ENCODE measurements at regions not wholly inside any gene's neighbourhood (a gene's known extent, or its start where the extent isn't known, plus 50 kb on each side); places are given as distances from the start of the nearest gene placed in this dataset.

DNA sequence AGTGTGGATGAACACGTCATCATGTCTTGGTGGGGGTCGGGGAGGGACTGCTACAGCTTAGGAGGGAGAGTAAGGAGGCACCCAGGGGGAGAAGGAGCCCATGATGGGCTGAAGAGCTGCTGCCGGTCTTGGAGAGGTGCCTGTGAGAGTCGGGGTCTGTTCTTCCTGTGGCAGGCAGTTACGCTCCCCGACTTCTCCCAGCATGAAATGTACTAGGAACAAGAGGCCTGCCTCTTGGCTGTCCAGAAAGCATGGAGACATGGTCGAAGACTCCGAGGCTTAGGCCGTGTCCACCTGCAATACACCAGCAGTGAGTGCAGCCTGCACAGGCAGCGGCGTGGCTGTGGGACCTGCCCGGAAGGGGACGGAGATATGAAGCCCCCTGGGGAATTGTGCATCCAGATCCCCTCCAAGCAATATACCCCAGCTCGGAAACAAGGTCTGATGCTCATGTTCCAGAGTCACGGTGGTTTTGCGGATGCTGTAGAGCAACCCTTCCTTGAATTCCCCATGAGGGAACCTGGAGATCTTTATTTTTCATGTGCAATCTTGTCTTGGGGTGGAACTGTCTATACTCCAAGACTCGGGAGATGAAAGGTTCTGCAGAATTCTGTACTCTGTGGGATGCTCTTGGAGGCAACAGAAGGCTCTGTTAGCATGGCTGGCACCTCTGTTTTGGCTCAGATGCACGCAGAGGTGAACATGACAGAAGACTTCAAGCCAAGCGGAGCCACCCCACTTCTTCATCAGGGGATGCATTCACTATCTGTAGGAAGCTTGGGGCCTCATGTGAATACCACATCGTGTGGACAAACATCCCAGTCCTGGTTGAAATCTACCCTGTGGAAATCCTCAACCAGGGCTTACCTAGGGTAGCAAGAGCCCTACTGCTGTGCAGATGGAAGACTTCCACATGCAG lies 374.9 kb upstream of the IRX4 start:
- TF ChIP-seq, protein P1, sequence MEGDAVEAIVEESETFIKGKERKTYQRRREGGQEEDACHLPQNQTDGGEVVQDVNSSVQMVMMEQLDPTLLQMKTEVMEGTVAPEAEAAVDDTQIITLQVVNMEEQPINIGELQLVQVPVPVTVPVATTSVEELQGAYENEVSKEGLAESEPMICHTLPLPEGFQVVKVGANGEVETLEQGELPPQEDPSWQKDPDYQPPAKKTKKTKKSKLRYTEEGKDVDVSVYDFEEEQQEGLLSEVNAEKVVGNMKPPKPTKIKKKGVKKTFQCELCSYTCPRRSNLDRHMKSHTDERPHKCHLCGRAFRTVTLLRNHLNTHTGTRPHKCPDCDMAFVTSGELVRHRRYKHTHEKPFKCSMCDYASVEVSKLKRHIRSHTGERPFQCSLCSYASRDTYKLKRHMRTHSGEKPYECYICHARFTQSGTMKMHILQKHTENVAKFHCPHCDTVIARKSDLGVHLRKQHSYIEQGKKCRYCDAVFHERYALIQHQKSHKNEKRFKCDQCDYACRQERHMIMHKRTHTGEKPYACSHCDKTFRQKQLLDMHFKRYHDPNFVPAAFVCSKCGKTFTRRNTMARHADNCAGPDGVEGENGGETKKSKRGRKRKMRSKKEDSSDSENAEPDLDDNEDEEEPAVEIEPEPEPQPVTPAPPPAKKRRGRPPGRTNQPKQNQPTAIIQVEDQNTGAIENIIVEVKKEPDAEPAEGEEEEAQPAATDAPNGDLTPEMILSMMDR (IDR thresholded peaks at IDR 0.05): no peak
- no peak for TF ChIP-seq EP300 (IDR thresholded peaks at IDR 0.05)

All from suprapubic skin (tissue), 3 donors.